Muscle of leg (tissue), 3 donors: ENCODE measurements at regions not wholly inside any gene's neighbourhood (a gene's known extent, or its start where the extent isn't known, plus 50 kb on each side); places are given as distances from the start of the nearest gene placed in this dataset.

Source experiments
- DNase-seq: peaks from one replicate; pipeline ENCODE4 v3.0.0; 2013
- H3K27ac ChIP-seq: one replicate; pipeline ENCODE4 v1.5.1; 2013; ENCODE audit warnings: mild to moderate bottlenecking, low read length, control low read depth
- H3K27me3 ChIP-seq: one replicate; pipeline ENCODE4 v1.6.1; 2013; ENCODE audit warnings: low read length; ENCODE audit not compliant: control insufficient read depth, insufficient read depth
- H3K36me3 ChIP-seq: one replicate; pipeline ENCODE4 v1.6.1; 2013; ENCODE audit warnings: low read length; ENCODE audit not compliant: control insufficient read depth, insufficient read depth
- H3K4me1 ChIP-seq: one replicate; pipeline ENCODE4 v1.6.1; 2013; ENCODE audit warnings: low read length; ENCODE audit not compliant: control insufficient read depth, insufficient read depth
- H3K4me3 ChIP-seq: one replicate; pipeline ENCODE4 v1.5.1; 2013; ENCODE audit warnings: low read length, control low read depth
- H3K9me3 ChIP-seq: replicated peaks from 2 replicates; pipeline ENCODE4 v1.6.1; 2013; ENCODE audit warnings: low read depth, low read length; ENCODE audit not compliant: control insufficient read depth
- WGBS: methylation state at CpG from one replicate; pipeline ENCODE4 v1.1.5; 2013; ENCODE audit warnings: missing lambda C conversion rate; ENCODE audit not compliant: insufficient coverage; 5-methylcytosine and 5-hydroxymethylcytosine counted together

DNA sequence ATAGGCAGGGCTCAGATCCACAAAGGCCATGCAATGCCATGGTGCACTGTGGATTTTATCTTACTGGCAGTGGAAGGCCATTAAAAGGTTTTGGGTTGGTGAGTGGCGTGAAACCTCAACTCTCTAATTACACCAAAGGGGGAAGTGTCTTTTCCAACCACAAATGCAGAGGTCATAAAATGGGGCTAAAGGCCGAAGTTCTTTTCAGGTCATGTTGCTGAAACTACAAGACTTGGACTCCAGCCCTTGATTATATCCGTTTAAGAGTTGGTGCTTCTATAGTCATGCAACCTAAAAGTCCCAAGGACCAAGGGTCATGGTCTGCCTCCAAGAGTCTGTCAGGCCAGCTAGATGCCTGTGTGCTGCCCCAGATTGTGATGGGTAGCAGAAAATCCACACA, 434.3 kb downstream of the RAB38 start:
- Histone ChIP-seq H3K4me3 (no peak overlapping the region), H3K27me3 (no peaks in the 10 kb centered on the region), H3K36me3 (no peaks in the 10 kb centered on the region), H3K27ac (no peak overlapping the region), H3K9me3 (no peaks in the 10 kb centered on the region), H3K4me1 (no peaks in the 10 kb centered on the region)
- no peak for DNase-seq
- WGBS, result 51% methylated on average over 2 of the region's 3 CpGs

DNA sequence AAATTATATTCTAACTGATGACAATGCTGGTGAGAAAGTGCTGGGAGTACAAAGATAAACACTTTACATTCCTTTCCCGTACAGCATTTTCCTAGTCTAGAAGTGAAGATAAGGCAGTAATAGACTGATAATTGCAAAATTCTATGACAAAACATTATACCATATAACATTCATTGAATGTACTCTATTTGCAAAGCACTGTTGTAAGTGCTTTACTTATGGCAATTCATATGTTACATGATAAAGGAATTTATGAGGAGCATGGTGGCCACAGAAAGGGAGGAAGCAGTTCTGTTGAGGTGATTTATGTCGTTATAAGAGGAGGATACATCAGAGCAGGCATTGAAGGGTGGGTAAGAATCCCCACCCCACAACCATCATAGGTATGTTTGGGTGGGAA, 434.8 kb downstream of the RAB38 start:
- WGBS, result no CpG with 5 or more reads among the region's 2 CpGs
- H3K36me3 ChIP-seq, result no peaks in the 10 kb centered on the region
- no peak for DNase-seq

DNA sequence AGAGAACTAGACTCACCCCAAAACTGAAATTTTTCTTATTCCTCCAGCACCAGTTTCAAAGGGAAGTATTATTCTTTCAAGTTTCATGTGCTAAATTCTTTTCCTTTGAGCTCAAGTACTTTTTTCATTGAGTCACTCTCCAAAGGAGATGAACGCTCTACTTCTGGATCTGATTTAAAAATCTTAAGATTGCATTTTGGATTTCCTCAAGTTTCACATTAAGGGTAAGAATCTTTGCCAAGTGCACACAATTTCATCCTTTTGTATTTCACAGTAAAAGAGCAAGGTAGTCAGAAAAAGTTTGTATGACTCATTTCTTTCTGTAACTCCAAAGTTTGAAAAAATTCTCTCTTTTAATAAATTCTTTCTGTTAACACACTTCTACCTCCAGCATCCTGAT, 435.5 kb downstream of the RAB38 start:
- no peaks in the 10 kb centered on the region for H3K27me3 ChIP-seq
- no peaks in the 10 kb centered on the region for H3K9me3 ChIP-seq
- H3K27ac ChIP-seq, result no peak overlapping the region
- no peaks in the 10 kb centered on the region for H3K4me1 ChIP-seq
- no CpG with 5 or more reads among the region's 1 CpG for WGBS
- H3K4me3 ChIP-seq, result no peak overlapping the region
- no peaks in the 10 kb centered on the region for H3K36me3 ChIP-seq
- DNase-seq, result peak; percentile 74

More for the DNA sequence above, 434.8 kb downstream of the RAB38 start:
- Histone ChIP-seq H3K9me3 (no peaks in the 10 kb centered on the region), H3K4me3 (no peak overlapping the region), H3K27ac (no peak overlapping the region), H3K4me1 (no peaks in the 10 kb centered on the region), H3K27me3 (no peaks in the 10 kb centered on the region)

- no CpG with 5 or more reads among the region's 2 CpGs for WGBS
- H3K36me3 ChIP-seq, result no peaks in the 10 kb centered on the region
- peak; percentile 10 for DNase-seq
- H3K4me1 ChIP-seq, result no peaks in the 10 kb centered on the region
- no peak overlapping the region for H3K4me3 ChIP-seq
- no peaks in the 10 kb centered on the region for H3K9me3 ChIP-seq
- no peak overlapping the region for H3K27ac ChIP-seq
- H3K27me3 ChIP-seq, result no peaks in the 10 kb centered on the region
Measured at GRCh38 chr11:87739261-87739660, 436.0 kb downstream of the RAB38 start.

GRCh38 chr11:87736928-87737327, 438.3 kb downstream of the RAB38 start:
- no peak for DNase-seq
- no peaks in the 10 kb centered on the region for H3K36me3 ChIP-seq
- WGBS, result 100% methylated on average over 1 of the region's 1 CpG

DNA sequence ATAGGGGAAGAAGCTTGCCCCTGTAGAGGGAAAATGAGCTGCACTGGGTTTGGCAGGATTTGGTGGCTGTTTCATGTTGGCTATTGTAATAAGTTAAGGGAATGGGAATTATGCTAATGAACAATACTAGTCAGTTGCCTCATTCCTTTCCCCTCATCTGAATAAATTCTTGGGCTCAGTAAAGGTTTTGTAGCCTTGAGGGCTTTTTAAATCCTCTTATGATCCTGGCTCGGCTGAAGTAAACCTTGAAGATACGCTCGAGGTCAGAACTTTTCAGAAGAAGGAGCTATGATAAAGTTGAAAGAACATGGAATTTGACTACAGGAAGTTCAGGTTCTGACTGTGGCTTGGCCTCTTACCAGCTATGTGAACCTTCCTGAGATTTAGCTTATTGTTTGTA, 448.7 kb downstream of the RAB38 start:
- no peak for DNase-seq
- no peak overlapping the region for H3K27ac ChIP-seq
- H3K36me3 ChIP-seq, result no peaks in the 10 kb centered on the region
- no peaks in the 10 kb centered on the region for H3K27me3 ChIP-seq
- no peaks in the 10 kb centered on the region for H3K9me3 ChIP-seq
- H3K4me1 ChIP-seq, result no peaks in the 10 kb centered on the region
- 88% methylated on average over 3 of the region's 3 CpGs for WGBS
- no peak overlapping the region for H3K4me3 ChIP-seq

More at GRCh38 chr11:87736928-87737327, 438.3 kb downstream of the RAB38 start:
- H3K4me3 ChIP-seq, result no peak overlapping the region
- no peaks in the 10 kb centered on the region for H3K4me1 ChIP-seq
- H3K27ac ChIP-seq, result no peak overlapping the region
- no peaks in the 10 kb centered on the region for H3K27me3 ChIP-seq
- no peaks in the 10 kb centered on the region for H3K9me3 ChIP-seq

- H3K27ac ChIP-seq, result no peak overlapping the region
- no CpG with 5 or more reads among the region's 1 CpG for WGBS
- H3K9me3 ChIP-seq, result no peaks in the 10 kb centered on the region
- H3K27me3 ChIP-seq, result no peaks in the 10 kb centered on the region
- no peaks in the 10 kb centered on the region for H3K36me3 ChIP-seq
- DNase-seq, result no peak
- no peaks in the 10 kb centered on the region for H3K4me1 ChIP-seq
- no peak overlapping the region for H3K4me3 ChIP-seq
Measured at GRCh38 chr11:87724358-87724757, 450.9 kb downstream of the RAB38 start.

GRCh38 chr11:87722756-87723565, 452.3 kb downstream of the RAB38 start:
- H3K27me3 ChIP-seq, result no peaks in the 10 kb centered on the region
- no peak overlapping the region for H3K27ac ChIP-seq
- WGBS, result 14% methylated on average over 1 of the region's 10 CpGs
- H3K36me3 ChIP-seq, result no peaks in the 10 kb centered on the region
- H3K4me1 ChIP-seq, result no peaks in the 10 kb centered on the region
- no peak overlapping the region for H3K4me3 ChIP-seq
- no peak for DNase-seq
- no peaks in the 10 kb centered on the region for H3K9me3 ChIP-seq

DNA sequence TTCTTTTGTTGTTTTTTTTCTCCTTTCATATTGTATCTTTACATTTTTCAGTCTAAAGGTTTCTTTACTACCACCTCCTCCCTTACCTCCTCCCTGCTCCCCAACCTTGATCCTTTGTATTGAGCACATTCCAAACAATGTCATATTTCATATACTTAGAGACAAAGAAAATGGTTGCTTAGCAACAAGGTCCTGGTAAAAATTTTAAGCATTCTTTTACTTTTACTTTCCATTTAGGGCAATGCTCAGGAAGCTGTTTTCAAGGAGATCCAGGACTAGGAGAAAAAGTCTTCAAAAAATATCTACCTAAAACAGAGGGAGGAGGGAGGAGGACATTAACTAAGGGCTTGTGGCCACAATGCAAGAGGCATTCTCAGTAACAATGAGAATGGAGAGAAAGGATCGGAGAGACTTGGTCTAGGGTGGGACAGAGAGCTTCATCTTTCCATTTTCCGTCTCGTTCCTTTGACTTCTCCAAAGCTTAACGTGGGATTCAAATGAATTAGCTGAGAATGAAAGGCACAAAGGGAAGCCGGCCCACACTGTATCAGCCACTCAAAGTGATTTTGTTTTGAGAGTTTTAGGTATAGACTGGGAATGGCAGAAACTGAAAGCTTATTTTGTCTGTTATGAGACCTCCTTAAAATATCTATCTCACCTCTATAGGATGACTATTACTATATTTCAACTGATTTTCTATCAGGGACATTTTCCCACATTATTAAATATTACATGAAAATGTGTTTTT, 455.7 kb downstream of the RAB38 start:
- Histone ChIP-seq H3K27ac (no peak overlapping the region), H3K27me3 (no peaks in the 10 kb centered on the region), H3K36me3 (no peaks in the 10 kb centered on the region), H3K4me3 (no peak overlapping the region), H3K9me3 (no peaks in the 10 kb centered on the region), H3K4me1 (no peaks in the 10 kb centered on the region)
- no peak for DNase-seq
- WGBS, result 82% methylated on average over 3 of the region's 5 CpGs

DNA sequence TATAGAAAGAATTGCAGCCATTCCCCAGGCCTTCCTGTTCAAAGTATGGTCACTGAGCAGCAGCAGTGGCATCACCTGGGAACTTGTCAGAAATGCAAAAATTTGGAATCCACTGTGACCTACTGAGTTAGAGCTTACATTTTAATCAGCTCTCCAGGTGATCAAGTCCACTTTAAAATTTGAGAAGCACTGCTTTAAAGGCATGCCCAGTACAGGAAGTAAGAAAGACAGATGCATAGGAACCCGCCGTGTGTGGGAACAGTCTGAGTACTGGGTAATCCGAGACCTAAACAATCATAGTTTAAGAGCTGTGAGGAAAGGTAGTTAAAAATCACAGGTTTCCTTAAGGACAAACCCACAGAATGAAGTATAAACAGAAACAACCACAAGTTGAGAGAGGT, 462.4 kb downstream of the RAB38 start:
- Histone ChIP-seq H3K4me1 (no peaks in the 10 kb centered on the region), H3K27me3 (no peaks in the 10 kb centered on the region), H3K36me3 (no peaks in the 10 kb centered on the region), H3K4me3 (no peak overlapping the region), H3K27ac (no peak overlapping the region), H3K9me3 (no peaks in the 10 kb centered on the region)
- DNase-seq, result no peak
- no CpG with 5 or more reads among the region's 3 CpGs for WGBS
